Uterus (tissue), 2 donors: ENCODE measurements at regions not wholly inside any gene's neighbourhood (a gene's known extent, or its start where the extent isn't known, plus 50 kb on each side); places are given as distances from the start of the nearest gene placed in this dataset.

Source experiments
- CTCF ChIP-seq, 4 experiments: fragments of 200-600 bp in 2 of 4; fragments of 450-650 bp in 2 of 4; sonication (generic) in 2 of 4; IDR thresholded peaks; one replicate each; pipeline ENCODE4 v1.5.1; 2016 to 2019; ENCODE audit warnings: antibody characterized with exemption in 4 of 4, mild to moderate bottlenecking in 2 of 4, moderate library complexity in 1 of 4
- POLR2A ChIP-seq, 2 donors: fragments of 450-650 bp; IDR thresholded peaks; one replicate each; pipeline ENCODE4 v1.6.1; 2016; ENCODE audit warnings: antibody characterized with exemption in 2 of 2, mild to moderate bottlenecking in 1 of 2, moderate library complexity in 1 of 2

DNA sequence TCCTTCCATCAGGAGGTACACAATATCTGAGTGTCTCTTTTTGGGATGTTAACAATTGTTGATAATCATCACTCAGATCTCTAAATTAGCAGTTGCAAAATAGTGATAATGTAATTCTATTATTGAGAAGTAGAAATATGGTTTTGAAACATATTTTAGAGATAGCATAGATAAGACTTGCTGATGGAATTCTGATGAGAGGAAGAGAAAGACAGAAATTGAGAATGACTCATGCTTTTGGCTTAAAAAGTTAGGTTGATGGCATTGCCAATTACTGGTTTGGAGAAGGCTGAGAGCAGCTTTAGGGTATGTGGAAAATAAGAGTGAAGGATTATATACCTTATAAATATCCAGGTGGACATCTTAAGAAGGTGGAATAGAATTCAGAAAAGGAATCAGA, 106.4 kb upstream of the EDNRB start:
- TF ChIP-seq POLR2A (IDR thresholded peaks at IDR 0.05): no peak
- no peak for TF ChIP-seq CTCF (IDR thresholded peaks at IDR 0.05)
